Stimulated activated CD4-positive, alpha-beta T cell treated with anti-CD3 and anti-CD28 coated beads, Interleukin-4, amount 100 ng/mL, for 4 hours (primary cell): ENCODE measurements at regions not wholly inside any gene's neighbourhood (a gene's known extent, or its start where the extent isn't known, plus 50 kb on each side); places are given as distances from the start of the nearest gene placed in this dataset.
"Not testable (repeated sequence)": the region's sequence is repeated elsewhere in the genome, so short reads cannot be mapped to it uniquely, and the experiment has no call there.

Experiments used
- DNase-seq, 2 experiments: peaks; one replicate each; pipeline ENCODE4 v3.0.0-alpha.2; 2020

DNA sequence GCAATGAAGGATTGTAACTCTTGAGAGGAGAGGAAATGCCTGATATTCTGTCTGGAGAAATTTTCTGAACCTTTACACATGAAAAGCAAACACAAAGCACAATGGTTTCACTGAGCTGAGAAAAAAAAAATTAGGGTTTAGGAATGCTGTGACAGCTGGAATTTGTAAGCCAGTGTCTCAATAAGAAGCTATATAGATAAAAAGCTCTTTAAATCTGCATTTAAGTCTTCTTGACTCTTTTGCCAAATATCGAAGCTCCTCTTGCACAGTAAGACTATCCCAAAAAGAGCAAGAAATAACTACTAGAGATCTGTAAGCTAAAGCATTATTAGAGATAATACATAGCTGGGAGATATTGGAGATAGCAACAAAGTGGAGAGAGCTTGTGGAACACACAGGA, 1334.0 kb upstream of the CITED2 start:
- DNase-seq: no peak

DNA sequence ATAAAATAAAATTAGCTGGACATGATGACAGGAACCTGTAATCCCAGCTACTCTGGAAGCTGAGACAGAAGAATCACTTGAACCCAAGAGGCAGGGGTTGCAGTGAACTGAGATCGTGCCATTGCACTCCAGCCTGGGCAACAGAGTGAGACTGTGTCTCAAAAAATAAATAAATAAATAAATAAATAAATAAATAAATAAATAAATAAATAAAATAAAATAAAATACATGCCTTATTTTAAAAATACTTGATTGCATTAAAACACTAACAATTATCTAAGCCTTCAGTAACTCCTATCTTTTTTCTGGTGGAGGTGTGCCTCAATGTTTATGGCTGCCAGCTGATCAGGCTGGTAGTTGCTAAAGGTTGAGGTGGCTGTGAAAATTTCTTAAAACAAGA, 1329.6 kb upstream of the CITED2 start:
- not testable (repeated sequence) for DNase-seq

DNA sequence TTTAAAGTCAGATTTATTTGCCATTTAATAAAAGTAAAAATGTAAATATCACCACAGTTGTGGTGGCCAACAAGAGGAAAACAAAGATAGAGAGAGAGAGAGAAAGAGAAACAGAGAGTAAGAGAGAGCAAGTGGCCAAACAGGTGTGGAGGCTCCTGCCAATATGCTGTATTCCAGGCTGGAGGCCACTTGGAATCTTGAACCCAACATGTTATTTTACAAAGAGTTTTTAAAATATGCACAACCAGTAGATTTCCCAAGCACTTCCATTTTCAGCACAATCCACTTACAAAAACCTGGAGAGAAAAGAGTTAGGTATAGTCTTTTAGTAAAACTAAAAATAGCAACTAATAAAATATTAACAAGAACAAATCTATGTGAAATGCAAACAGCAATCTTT, 1323.1 kb upstream of the CITED2 start:
- DNase-seq: no peak

DNA sequence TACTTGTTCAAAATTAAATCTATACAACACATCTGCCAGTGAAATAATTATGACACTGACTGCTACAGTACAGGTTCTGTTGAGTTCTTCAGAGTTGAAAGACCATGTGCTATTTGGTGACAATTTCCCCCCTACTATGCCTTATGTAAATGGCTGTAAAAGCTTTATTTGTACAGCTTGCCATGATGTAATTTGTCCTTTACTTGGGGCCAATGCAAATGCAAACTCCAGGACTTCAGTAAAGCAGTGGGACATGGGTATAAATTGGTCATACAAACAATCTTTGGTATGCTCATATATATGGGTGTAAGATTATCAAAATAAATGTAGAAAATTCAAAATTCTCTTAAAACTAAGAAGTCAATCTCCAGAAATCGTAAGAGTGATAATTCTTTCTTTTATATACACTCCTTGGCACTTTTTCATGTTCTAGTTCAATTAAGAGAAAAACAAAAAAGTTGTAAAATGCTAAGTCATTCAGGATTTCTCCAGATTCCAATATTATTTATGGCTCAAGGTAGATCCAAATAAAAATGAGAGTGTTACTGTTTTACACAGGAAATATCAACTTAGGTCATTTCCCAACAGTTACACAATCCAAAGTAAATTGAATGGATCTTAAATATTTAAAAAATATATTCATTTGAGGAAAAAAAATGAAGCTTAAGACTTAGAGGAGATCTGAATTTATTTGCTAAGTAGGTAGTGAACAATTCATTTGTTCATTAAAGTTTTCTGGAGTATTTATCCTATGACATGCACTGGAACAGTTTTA, 1310.5 kb upstream of the CITED2 start:
- no peak for DNase-seq

DNA sequence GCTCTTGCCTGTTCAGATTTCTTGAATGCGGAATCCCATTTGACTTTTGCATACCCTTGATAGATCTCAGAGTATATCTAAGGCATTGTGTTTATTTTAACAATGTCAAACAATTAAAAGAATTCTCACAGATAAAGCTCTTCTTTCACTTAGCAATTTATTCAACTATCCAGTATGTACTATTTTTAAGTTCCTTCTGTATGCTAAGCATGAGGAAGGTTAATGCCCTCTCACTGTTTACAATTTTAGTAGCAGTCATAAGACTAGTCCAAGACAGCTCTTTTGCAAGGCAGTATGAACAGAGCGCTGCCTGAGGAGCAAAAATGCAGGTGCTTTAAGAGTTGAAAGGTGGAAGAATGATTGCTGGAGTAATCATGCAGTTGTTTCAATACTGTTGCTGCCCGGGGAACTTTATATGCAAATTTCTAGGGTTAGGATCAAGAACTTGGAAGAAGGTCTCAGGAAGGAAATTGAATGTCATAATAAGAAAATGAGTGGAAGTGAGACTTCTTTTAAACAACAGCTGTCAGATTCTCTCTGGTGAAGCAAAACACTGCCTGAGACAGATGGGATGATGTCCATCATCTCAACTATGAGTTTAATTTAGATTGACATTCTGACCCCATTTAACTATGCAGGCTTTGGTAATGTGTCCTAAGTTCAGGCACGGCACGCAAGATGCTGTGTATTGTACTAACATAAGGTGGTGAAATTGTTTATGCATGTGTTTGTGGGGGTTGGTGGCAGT, 1303.5 kb upstream of the CITED2 start:
- DNase-seq: no peak

DNA sequence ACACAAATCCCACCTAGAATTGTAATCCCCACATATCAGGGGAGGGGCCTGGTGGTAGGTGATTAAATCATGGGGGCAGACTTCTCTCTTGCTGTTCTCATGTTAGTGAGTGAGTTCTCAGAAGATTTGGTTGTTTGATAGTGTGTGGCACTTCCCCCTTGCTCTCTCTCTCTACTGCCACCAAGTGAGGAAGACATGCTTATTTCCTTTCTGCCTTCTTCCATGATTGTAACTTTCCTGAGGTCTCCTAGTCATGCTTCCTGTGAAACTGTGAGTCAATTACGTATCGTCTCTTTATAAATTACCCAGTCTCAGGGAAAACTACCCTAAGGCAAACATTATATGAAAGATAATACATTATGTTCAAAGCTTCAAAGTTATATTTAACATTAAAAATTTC, 1297.5 kb upstream of the CITED2 start:
- DNase-seq: no peak

DNA sequence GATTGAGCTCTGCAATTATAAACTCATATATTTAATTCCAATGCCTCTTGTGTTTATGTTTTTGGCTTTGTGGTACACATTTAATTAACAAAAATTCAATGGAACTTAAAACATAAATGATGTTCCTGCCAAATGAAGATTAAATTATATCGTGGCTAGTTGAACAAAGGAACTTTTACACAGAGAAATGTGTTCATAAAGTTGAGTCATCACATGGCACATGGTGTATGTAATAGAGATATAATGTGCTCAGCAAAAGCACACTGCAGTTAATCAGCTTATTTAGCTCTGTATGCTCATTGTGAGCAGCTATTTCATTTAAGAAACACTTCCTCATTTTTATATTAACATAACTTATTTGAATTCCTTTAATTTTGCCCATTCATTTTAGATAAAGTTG, 1295.6 kb upstream of the CITED2 start:
- DNase-seq: no peak

DNA sequence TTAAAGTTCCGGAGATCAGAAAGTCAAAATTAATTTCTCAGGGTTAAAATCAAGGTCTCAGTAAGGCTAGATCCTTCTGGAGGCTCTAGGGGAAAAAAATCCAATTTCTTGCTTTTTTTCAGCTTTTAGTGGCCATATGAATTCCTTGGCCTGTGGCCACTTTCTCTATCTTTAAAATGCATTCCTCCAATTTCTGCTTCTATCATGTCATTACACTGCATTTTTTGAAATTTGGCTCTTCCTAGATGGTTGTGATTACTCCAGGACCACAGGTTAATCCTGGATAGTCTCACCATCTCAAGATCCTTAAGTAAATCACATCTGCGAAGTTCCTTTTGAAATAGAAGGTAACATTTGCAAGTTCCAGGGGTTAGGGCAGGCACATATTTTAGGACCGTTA, 1294.9 kb upstream of the CITED2 start:
- DNase-seq: no peak

DNA sequence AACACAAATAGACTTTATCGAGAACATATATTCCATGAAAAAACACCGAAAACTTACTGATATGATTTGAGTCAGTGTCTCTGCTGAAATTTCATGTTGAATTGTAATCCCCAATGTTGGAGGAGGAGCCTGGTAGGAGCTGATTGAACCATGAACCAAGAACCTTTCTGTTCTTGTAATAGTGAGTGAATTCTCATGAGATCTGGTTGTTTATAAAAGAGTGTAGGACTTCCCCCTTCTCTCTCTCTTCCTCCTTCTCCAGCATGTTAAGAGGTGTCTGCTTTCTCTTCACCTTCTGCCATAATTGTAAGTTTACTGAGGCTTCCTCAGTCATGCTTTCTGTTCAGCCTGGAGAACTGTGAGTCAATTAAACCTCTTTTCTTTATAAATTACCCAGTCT, 1289.3 kb upstream of the CITED2 start:
- no peak for DNase-seq

DNA sequence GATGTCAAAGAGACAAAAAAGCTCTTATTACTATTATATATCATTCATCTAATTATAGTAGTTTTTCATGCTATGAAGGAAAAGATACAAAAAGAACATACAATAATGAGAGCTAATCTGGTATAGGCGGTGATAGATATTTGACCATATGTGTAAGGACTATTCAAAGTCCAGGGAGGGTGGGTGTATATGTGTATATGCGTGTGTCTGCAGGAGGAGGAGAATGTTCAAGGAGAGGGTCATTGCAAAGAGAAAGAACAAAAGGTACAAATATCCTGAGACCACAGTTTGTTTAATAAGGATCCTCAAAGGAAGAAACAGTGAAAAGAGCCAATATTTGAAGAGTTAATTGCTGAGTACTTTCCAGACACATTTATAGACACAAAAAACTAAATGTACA, 1288.6 kb upstream of the CITED2 start:
- DNase-seq: no peak

DNA sequence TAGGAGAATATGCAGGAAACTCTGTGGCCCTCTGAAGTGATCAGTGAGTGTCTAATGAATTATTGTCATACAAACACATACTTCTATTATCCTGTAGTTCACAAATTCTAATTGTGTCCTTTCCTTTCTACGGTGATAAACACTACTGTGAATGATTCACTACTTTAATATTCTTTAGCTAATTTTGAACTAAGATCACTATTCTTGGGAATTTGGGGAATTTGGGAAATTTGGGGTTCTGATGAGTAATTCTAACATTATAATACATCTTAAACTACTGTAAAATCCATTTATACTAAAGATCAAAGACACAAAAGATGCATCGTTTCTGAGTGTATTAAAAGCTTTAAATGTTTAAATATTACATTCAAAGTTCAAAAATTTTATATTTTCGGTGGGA, 1287.2 kb upstream of the CITED2 start:
- DNase-seq: no peak

DNA sequence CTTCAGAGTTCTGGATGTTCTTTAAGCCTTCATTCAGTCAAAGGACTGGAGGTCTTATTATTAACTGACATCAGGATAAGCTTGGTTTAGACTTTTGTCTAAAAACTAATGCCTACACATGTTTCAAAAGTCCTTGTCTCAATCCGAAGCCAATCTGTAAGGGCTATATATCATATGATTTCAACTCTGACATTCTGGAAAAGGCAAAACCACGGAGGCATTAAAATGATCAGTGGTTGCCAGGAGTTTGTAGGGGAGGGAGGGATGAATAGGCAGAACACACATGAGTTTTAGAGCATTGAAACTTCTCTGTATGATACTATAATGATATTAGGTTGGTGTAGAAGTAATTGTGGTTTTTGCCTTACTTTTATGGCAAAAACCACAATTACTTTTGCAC, 1285.8 kb upstream of the CITED2 start:
- DNase-seq: no peak

DNA sequence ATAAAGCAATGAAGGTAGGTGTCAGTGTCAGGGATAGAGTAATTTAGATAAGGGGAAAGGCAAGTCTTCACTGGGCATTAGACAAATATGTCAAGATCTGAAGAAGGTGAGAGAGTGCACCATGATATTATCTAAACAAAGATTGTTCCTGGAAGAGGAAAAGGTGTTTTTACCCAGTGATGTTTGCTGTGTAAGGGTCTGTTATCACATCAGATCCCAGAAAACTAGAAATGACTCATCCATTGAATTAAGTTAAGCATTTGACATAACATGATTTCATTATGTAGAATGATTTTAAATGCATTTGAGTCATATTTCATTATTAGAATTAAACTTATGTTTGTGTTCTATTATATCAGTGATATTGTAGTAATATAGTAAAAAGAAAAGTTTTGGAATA, 1279.5 kb upstream of the CITED2 start:
- no peak for DNase-seq

DNA sequence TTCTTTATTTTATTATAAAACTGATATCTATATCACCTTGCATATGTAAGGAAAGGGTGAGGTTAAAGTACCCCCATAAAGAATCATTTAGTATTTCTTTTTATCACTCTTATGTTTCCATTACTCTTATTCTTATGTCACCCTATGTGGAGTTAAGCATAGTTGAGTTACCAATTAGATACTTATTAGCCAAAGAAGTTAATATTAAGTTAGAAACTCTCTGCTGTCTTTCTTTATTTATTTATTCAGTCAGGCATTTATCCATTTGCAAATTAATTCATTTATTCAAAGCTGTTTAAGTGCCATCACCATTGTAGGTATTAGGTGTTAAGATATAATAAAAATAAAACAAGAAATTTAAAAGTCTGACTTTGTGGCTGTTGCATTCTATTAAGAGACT, 1279.1 kb upstream of the CITED2 start:
- no peak for DNase-seq

DNA sequence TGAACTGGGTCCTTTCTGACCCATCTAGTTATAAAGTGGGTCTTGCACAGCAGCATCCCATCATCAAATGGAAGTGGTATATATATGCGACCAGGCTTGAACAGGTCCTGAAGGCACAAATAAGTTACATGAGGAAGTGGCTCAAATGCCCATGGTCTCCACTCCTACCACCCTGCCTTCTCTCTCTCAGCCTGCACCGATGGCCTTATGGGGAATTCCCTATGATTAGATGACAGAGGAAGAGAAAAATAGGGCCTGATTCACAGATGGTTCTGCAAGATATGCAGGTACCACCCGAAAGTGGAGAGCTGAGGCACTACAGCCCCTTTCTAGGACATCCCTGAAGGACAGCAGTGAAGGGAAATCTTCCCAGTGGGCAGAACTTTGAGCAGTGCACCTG, 1275.1 kb upstream of the CITED2 start:
- DNase-seq: not testable (repeated sequence)

DNA sequence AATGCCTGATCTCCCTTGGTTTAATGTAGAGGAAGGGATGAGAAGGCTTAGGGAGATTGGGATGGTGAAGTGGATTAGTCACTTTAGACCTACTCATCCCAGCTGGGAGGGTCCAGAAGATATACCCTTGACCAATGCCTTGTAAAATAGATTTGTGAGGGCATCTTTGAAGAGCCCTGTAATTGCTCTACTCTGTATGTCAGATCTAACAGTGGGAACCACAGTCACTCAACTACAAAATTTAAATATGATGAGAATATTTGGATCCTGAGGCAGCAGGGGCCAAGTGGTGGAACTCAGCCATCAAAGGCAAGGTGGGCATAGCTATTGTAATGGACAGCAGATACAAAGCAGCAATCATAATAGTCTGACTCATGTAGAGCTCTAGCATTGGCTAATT, 1272.9 kb upstream of the CITED2 start:
- not testable (repeated sequence) for DNase-seq

DNA sequence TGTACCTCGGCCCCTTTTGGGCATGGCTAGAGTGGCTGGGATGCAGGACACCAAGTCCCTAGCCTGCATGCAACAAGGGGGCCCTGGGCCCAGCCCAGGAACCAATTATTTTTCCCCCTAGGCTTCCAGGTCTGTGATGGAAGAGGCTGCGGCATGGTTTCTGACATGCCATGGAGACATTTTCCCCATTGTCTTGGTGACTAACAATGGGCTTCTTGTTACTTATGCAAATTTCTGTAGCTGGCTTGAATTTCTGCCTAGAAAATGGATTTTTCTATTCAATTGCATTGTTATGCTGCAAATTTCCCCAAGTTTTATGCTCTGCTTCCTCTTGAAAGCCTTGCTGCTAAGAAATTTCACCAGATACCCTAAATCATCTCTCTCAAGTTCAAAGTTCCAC, 1269.6 kb upstream of the CITED2 start:
- no peak for DNase-seq

DNA sequence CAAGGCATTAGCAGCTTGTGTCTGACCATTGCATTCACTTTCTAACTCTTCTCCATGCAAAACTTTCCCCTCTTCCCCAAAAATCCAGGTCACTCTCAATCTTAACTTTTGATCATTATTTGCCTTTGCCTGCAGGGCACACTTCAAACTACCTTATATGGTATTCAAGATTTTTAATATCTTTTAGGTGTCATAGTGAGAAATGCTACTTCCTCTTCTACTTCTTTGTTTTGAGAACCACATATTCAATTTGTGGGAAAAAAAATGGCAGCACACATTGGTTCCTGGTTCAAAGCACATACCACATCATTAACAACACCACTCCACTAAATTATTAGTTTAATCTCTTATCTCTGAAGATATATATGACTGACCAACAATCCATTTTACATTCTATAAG, 1267.0 kb upstream of the CITED2 start:
- DNase-seq: no peak

DNA sequence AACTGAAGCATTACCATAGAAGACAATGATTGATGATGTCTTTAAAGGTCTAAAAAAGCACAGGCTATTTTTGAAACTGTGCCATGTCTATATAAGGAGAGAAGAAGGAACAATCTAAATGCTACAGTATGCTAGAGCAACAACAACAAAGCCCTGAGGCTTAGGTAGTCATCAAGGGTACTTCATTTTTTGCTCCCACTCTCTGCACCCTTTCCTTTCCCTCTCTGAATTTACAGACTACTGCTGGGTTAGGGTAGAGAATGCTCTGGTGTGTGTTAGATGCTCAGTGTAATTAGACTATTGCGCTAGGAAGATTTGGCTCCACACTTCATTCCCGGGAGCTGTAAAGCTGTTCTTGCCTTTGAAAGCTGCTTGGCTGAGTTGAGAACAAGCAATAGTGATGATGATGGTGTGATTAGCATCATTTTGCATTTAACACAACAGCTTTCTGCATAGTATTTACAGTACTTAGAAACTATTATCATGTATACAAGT, 1262.5 kb upstream of the CITED2 start:
- no peak for DNase-seq

DNA sequence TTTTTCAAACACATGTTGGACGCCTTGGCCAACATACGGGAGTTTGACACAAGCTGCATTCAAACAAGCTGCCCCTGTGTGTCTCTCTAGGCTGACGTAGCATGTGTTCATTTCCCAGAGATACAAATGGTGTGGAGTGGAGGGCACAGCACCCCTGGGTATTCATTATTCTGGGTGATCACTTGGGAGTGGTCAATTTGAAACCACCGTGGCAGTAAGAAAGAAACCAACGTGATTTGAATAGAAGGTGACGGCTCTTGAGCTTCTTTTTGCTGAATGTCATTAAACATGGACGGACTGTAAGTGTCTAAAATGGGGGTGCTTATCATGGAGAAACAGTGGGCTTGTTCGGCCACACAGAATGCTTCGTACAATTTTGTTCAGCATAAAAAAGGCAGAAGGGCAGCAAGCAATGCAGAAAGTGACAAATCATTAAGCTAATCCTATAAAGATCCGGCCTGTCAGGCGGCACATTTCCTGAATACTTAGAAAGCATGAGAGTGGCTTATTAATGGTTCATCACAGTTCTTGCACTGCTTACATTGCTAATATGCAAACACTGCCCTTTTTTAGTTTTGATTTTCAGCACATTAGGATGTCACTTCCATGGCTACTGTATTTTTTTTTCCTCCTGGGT, 1261.9 kb upstream of the CITED2 start:
- no peak for DNase-seq

DNA sequence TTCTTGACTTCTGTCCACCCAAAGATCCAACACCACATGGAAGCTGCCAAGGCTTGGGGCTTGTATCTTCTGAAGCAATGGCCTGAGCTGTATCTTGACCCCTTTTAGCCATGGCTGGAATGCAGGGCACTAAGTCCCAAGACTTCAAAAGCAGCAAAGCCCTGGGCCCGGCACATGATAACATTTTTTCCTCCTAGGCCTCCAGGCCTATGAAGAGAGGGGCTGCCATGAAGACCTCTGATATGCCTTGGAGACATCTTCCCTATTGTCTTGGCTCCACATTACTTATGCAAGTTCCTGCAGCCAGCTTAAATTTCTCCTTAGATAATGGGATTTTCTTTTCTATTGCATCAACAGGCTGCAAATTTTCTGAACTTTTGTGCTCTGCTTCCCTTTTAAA, 1252.6 kb upstream of the CITED2 start:
- DNase-seq: no peak

DNA sequence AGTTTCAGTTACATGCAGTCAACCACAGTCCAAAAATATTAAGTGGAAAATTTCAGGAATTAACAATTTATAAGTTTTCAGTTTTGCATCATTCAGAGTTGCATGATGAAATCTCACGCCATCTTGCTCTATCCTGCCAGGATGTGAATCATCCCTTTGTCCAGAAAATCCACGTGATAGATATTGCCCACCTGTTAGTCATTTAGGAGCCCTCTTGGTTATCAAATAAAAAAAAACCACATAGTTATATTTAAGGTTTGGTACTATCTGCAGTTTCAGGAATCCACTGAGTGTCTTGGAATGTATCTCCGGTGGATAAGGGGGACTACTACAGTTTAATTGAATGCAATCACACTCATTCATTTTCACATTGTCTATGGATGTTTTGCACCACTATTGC, 1249.0 kb upstream of the CITED2 start:
- DNase-seq: no peak

DNA sequence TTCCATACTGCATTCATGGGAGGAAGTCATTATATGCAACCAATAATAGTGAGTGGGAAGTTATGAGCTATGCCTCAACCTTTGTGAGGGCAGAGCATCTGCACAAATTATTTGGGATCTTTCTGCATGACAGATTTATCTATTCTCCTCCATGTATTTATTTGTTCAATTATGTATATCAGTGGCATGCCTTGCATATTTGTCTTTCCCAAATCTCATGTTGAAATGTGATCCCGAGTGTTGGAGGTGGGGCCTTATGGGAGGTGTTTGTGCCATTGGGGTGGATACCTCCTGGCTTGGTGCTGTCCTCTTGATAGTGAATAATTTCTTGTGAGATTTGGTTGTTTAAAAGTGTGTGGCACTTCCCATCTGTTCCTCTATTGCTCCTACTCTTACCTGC, 1246.0 kb upstream of the CITED2 start:
- no peak for DNase-seq

DNA sequence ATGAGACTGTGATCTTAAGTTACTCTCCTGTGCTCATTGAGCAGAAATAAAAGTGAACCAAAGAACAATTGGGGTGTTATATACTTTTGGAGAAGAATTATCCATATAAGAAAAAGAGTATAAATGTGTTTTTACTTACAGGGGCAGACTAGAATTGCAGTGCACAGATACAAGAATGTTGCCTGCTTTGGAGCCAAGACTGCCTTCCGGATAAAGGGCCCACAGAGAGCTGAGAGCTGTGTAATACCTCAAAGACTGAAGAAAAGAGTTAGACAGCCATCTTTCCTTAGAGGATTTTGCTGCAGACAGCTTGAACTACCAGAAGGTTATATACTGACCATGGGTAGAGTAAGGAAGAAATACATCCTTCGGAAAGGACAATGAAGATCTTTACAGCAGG, 1235.5 kb upstream of the CITED2 start:
- no peak for DNase-seq
